ENCODE measurements at regions not wholly inside any gene's neighbourhood (a gene's known extent, or its start where the extent isn't known, plus 50 kb on each side); places are given as distances from the start of the nearest gene placed in this dataset.

DNA sequence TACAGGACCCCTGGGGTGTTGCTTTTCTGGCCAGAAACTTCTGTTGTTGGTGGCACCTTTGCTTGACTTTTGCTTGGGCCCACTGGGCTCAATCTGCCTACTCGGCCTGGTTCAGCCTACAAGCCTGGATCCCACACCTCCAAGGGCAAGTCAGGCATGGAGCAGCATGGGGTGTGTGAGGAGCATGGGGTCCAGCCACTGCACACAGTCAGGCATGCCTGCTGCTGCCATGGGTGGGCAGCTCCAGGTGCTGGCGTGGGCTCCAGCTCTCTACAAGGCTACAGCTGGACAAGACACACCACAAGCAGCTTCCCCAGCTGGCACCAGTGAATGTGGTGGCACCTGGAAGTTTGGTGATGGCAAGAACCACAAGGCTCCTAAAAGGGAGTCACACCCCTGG is 1683.1 kb upstream of the ADGRL3 start:
- TF ChIP-seq, protein P1, sequence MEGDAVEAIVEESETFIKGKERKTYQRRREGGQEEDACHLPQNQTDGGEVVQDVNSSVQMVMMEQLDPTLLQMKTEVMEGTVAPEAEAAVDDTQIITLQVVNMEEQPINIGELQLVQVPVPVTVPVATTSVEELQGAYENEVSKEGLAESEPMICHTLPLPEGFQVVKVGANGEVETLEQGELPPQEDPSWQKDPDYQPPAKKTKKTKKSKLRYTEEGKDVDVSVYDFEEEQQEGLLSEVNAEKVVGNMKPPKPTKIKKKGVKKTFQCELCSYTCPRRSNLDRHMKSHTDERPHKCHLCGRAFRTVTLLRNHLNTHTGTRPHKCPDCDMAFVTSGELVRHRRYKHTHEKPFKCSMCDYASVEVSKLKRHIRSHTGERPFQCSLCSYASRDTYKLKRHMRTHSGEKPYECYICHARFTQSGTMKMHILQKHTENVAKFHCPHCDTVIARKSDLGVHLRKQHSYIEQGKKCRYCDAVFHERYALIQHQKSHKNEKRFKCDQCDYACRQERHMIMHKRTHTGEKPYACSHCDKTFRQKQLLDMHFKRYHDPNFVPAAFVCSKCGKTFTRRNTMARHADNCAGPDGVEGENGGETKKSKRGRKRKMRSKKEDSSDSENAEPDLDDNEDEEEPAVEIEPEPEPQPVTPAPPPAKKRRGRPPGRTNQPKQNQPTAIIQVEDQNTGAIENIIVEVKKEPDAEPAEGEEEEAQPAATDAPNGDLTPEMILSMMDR (IDR thresholded peaks at IDR 0.05) = no peak
- TF ChIP-seq POLR2A (IDR thresholded peaks at IDR 0.05) (no peak), EP300 (IDR thresholded peaks at IDR 0.05) (no peak)

Measured in tibial nerve (tissue), 4 donors.